ENCODE measurements at regions not wholly inside any gene's neighbourhood (a gene's known extent, or its start where the extent isn't known, plus 50 kb on each side); places are given as distances from the start of the nearest gene placed in this dataset.

DNA sequence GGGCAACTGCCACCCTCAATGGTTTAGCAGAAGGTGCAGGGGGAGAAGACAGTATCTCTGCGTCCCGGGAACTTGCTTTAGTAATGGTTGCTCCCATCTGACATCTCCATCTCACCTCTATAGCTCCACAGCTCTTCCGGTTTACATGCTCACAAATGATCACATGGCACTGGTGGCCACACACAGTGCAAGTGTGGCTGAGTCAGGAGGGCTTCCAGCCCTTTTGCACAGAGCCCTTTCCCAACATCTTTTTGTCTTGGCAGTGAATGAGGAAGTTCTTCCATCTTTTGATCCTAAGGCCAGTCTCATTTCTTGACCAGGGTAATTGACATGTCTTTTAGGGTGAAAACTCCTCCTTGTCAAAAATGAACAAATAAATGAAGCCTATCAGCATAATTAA is 347.7 kb downstream of the LPIN1 start:
- H3K4me1 ChIP-seq (ENCODE audit: control insufficient read depth, extremely low read depth, insufficient read depth, low read length): no peaks in the 10 kb centered on the region
- H4K20me1 ChIP-seq (replicated peaks; ENCODE audit: control insufficient read depth, extremely low read depth, insufficient read depth, low read length): no peaks in the 10 kb centered on the region
- H3K4me3 ChIP-seq (replicated peaks in 1 of 3; ENCODE audit: insufficient read depth in 1 of 3, low read depth in 1 of 3, low read length in 3 of 3): no peak overlapping the region
- CTCF ChIA-PET: no interaction called here
- DNase-seq (ENCODE audit: low read depth, low spot score) (no peak), FAIRE-seq (no peak)
- H3K79me2 ChIP-seq (ENCODE audit: control insufficient read depth, insufficient read depth, low read length): no peaks in the 10 kb centered on the region
- H3K36me3 ChIP-seq (ENCODE audit: control insufficient read depth in 2 of 2, extremely low read depth in 1 of 2, insufficient read depth in 2 of 2, low read length in 2 of 2): no peaks in the 10 kb centered on the region
- no peaks in the 10 kb centered on the region for H3K9me3 ChIP-seq (replicated peaks; ENCODE audit: control insufficient read depth, insufficient read depth, low read length)
- TF ChIP-seq GATA2 (IDR thresholded peaks at IDR 0.05; ENCODE audit: insufficient read depth, insufficient read length, low read depth, low read length) (no peak), EZH2 (IDR thresholded peaks at IDR 0.05; ENCODE audit: borderline replicate concordance, low read depth, low read length, severe bottlenecking) (no peak), POLR2A (IDR thresholded peaks at IDR 0.05; ENCODE audit: low read depth, low read length) (no peak), POLR2AphosphoS5 (IDR thresholded peaks at IDR 0.05; ENCODE audit: insufficient read depth, low read depth, low read length) (no peak), CTCF (IDR thresholded peaks at IDR 0.05; ENCODE audit: extremely low read depth in 1 of 2, insufficient read depth in 1 of 2, low read depth in 1 of 2, low read length in 2 of 2) (no peak), FOS (IDR thresholded peaks at IDR 0.05; ENCODE audit: borderline replicate concordance, insufficient read depth, low read length) (no peak)
- TF ChIP-seq, protein P1, sequence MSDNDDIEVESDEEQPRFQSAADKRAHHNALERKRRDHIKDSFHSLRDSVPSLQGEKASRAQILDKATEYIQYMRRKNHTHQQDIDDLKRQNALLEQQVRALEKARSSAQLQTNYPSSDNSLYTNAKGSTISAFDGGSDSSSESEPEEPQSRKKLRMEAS (IDR thresholded peaks at IDR 0.05; ENCODE audit: insufficient read depth, insufficient read length): no peak
- dilution Hi-C loops (cut with MboI; ENCODE audit: extremely low pct_ligation_motif_present, low sequenced_read_pairs): no loop called here
- POLR2A ChIA-PET: no interaction called here
- no peak overlapping the region for H3K4me2 ChIP-seq (ENCODE audit: insufficient read depth, low read length)
- no peaks in the 10 kb centered on the region for H3K27me3 ChIP-seq (ENCODE audit: control insufficient read depth in 2 of 2, insufficient read depth in 2 of 2, low read length in 2 of 2)
- H3K9me1 ChIP-seq (replicated peaks; ENCODE audit: control insufficient read depth, extremely low read depth, insufficient read depth, low read length): no peaks in the 10 kb centered on the region
- no peak overlapping the region for H3K9ac ChIP-seq (replicated peaks; ENCODE audit: extremely low read depth, insufficient read depth, low read length)
- no peak overlapping the region for H2AFZ ChIP-seq (ENCODE audit: low read depth, low read length)
- no peak overlapping the region for H3K27ac ChIP-seq (ENCODE audit: insufficient read depth, low read depth, low read length)
- intact Hi-C loops (cut with micrococcal nuclease): no loop called here
- no TSS peak for BruUV-seq (replicated peaks)

All from endothelial cell of umbilical vein (primary cell).